Smooth muscle cell (in vitro differentiated cells): ENCODE measurements at regions not wholly inside any gene's neighbourhood (a gene's known extent, or its start where the extent isn't known, plus 50 kb on each side); places are given as distances from the start of the nearest gene placed in this dataset.

Source experiments
- DNase-seq: peaks from one replicate; lab custom pipeline; 2025; ENCODE audit not compliant: unreplicated experiment; lab: John Stamatoyannopoulos, UW
- H2AFZ ChIP-seq: fragments of 200-600 bp; sonication (generic); 2 replicates; pipeline ENCODE4 v1.6.0; 2016; ENCODE audit warnings: antibody characterized with exemption, low read depth, mild to moderate bottlenecking
- H3F3A ChIP-seq: fragments of 200-600 bp; sonication (generic); 2 replicates; pipeline ENCODE4 v1.6.0; 2017; ENCODE audit warnings: antibody characterized with exemption, low read depth
- H3K27ac ChIP-seq: fragments of 200-600 bp; sonication (generic); 2 replicates; pipeline ENCODE4 v1.5.1; 2016; ENCODE audit warnings: low read depth, mild to moderate bottlenecking
- H3K27me3 ChIP-seq: fragments of 200-600 bp; sonication (generic); 2 replicates; pipeline ENCODE4 v1.6.1; 2016; ENCODE audit warnings: low read depth, mild to moderate bottlenecking
- H3K36me3 ChIP-seq: fragments of 200-600 bp; sonication (generic); 2 replicates; pipeline ENCODE4 v1.5.1; 2016; ENCODE audit warnings: low read depth
- H3K4me1 ChIP-seq: fragments of 200-600 bp; sonication (generic); 2 replicates; pipeline ENCODE4 v1.5.1; 2016; ENCODE audit warnings: low read depth
- H3K4me2 ChIP-seq: fragments of 200-600 bp; sonication (generic); 2 replicates; pipeline ENCODE4 v1.6.0; 2016; ENCODE audit warnings: mild to moderate bottlenecking
- H3K4me3 ChIP-seq: fragments of 200-600 bp; sonication (generic); 2 replicates; pipeline ENCODE4 v1.5.1; 2016; ENCODE audit warnings: mild to moderate bottlenecking
- H3K79me2 ChIP-seq: fragments of 200-600 bp; sonication (generic); 2 replicates; pipeline ENCODE4 v1.6.0; 2016; ENCODE audit warnings: low read depth, mild to moderate bottlenecking
- H3K9ac ChIP-seq: fragments of 200-600 bp; sonication (generic); 2 replicates; pipeline ENCODE4 v1.6.0; 2016; ENCODE audit warnings: low read depth
- H3K9me3 ChIP-seq: fragments of 200-600 bp; sonication (generic); replicated peaks from 2 replicates; pipeline ENCODE4 v1.5.1; 2016; ENCODE audit warnings: low read depth
- H4K20me1 ChIP-seq: fragments of 200-600 bp; sonication (generic); 2 replicates; pipeline ENCODE4 v1.6.0; 2016; ENCODE audit warnings: low read depth
- WGBS: methylation state at CpG from one replicate; pipeline ENCODE4 v1.1.7; 2016; ENCODE audit warnings: low lambda C conversion rate; 5-methylcytosine and 5-hydroxymethylcytosine counted together
- TF ChIP-seq, protein P1 (sequence below): fragments of 200-600 bp; sonication (generic); IDR thresholded peaks from 2 replicates; pipeline ENCODE4 v1.5.1; 2017; ENCODE audit warnings: borderline replicate concordance, mild to moderate bottlenecking, antibody characterized with exemption; ENCODE audit not compliant: insufficient read depth, poor library complexity, severe bottlenecking

DNA sequence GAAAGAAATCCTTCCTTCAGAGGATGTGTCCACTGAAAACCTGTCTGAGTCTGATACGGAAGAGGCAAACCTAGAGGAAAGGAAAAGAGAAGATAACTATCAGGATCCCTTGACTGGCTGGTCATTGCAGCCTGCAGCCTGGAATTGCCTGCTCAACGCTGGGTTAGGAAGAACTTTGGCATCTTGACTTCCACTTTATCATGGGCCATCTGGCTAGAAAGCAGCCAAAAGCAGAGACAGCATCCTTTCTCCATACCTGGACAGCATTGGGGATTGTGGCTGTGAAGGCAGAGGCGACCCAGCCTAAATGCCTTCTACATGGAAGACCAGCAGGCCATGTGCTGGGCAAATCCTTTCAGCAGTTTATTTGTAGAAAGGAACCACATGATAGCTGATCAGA is 58.7 kb upstream of the PTPN3 start:
- Histone ChIP-seq H3K79me2 (no peaks in the 10 kb centered on the region), H3K9ac (no peak overlapping the region), H3K9me3 (no peaks in the 10 kb centered on the region), H3F3A (no peaks in the 10 kb centered on the region), H3K27ac (peak overlapping the region; percentile 1), H3K4me3 (no peak overlapping the region), H3K4me1 (no peaks in the 10 kb centered on the region), H3K27me3 (no peaks in the 10 kb centered on the region), H4K20me1 (no peaks in the 10 kb centered on the region), H3K4me2 (no peak overlapping the region), H2AFZ (no peak overlapping the region), H3K36me3 (no peaks in the 10 kb centered on the region)
- no peak for DNase-seq
- TF ChIP-seq, protein P1, sequence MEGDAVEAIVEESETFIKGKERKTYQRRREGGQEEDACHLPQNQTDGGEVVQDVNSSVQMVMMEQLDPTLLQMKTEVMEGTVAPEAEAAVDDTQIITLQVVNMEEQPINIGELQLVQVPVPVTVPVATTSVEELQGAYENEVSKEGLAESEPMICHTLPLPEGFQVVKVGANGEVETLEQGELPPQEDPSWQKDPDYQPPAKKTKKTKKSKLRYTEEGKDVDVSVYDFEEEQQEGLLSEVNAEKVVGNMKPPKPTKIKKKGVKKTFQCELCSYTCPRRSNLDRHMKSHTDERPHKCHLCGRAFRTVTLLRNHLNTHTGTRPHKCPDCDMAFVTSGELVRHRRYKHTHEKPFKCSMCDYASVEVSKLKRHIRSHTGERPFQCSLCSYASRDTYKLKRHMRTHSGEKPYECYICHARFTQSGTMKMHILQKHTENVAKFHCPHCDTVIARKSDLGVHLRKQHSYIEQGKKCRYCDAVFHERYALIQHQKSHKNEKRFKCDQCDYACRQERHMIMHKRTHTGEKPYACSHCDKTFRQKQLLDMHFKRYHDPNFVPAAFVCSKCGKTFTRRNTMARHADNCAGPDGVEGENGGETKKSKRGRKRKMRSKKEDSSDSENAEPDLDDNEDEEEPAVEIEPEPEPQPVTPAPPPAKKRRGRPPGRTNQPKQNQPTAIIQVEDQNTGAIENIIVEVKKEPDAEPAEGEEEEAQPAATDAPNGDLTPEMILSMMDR, result no peak
- WGBS, result 48% methylated on average over 3 of the region's 3 CpGs

DNA sequence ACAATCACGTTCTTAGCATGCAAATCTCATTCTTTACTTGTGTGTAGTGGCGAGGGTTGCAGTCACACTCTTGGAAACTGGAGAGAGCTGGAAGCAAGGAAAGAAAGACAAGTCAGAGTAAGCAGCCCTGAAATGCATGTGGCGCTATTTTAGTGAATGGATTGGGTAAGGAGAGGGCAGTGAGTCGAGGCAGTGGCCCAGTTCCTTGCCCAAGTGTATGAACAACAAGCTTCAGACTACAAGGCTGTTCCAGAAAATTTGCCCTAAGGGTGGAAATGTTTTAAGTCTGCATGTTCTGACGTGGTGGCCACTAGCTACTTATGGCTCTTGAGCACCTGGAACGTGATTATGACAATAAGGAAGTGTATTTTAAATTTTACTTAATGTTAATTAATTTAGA is 59.4 kb upstream of the PTPN3 start:
- Histone ChIP-seq H3F3A (no peaks in the 10 kb centered on the region), H2AFZ (no peak overlapping the region), H3K4me3 (no peak overlapping the region), H3K4me2 (peak overlapping the region; percentile 14), H4K20me1 (no peaks in the 10 kb centered on the region), H3K27ac (no peak overlapping the region), H3K79me2 (no peaks in the 10 kb centered on the region), H3K27me3 (no peaks in the 10 kb centered on the region), H3K36me3 (no peaks in the 10 kb centered on the region), H3K9ac (no peak overlapping the region), H3K4me1 (no peaks in the 10 kb centered on the region), H3K9me3 (no peaks in the 10 kb centered on the region)
- DNase-seq, result no peak
- TF ChIP-seq, protein P1, result no peak
- WGBS, result 67% methylated on average over 6 of the region's 6 CpGs

DNA sequence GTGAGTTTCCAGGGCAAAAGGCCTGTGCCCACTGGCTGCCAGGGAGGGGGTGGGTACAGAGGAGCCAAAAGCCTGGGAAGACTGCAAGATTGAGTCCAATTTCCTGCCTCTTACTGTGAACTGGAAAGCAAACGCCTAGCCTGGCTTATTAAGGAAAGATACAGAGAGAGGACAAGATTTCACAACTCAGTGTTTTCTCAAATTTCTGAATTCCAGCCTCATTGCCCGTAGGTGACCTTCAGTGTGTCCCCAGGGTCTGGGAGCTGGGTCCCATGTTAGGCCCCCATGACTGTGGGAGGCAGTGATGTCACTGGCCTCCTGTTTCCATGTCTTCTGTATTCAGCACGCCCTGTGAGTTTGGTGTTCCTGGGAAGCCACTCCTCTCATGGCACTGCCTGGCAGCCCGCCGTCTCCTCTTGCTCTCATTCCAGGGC is 60.6 kb upstream of the PTPN3 start:
- no peak overlapping the region for H3K9ac ChIP-seq
- H3K4me1 ChIP-seq, result no peaks in the 10 kb centered on the region
- no peaks in the 10 kb centered on the region for H3F3A ChIP-seq
- H3K27me3 ChIP-seq, result no peaks in the 10 kb centered on the region
- H3K79me2 ChIP-seq, result no peaks in the 10 kb centered on the region
- H3K9me3 ChIP-seq, result no peaks in the 10 kb centered on the region
- H2AFZ ChIP-seq, result no peak overlapping the region
- 86% methylated on average over 5 of the region's 5 CpGs for WGBS
- no peak for DNase-seq
- no peak overlapping the region for H3K27ac ChIP-seq
- no peaks in the 10 kb centered on the region for H3K36me3 ChIP-seq
- H4K20me1 ChIP-seq, result no peaks in the 10 kb centered on the region
- no peak overlapping the region for H3K4me3 ChIP-seq
- H3K4me2 ChIP-seq, result no peak overlapping the region
- TF ChIP-seq, protein P1, result no peak

DNA sequence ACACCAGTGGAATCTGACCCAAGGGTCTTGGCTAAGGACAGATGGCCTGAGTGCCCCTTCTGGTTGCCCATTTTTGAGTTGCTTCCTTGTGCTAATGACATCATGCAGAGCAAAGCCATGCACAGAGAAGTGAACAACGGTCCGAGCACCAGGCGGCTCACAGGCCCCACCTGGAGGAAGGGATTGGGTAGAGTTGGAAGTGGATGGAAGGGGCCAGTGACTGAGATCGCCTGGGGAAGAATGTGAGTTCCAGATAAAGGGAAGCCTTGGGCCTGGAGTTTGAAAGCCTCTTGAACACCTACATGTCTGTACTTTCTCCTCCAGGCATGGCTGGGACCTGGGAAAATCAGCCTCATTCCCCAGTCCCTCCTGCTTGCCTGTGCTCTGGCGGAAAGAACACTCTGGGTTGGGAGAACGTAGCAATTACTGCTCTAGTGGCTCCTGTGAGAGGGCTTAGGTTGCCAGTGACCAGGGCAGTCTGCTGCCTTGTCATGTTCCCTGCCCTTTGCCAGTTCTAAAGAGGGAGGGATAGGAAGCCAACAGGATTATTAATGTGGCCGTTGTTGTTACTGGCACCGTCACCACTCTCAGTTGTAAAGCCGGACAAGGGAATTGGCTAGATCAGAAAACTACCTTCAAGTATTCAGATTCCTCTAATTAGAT is 62.5 kb upstream of the PTPN3 start:
- H3K4me3 ChIP-seq, result no peak overlapping the region
- no peaks in the 10 kb centered on the region for H3F3A ChIP-seq
- no peaks in the 10 kb centered on the region for H4K20me1 ChIP-seq
- no peak for DNase-seq
- H3K79me2 ChIP-seq, result no peaks in the 10 kb centered on the region
- no peak overlapping the region for H3K4me2 ChIP-seq
- TF ChIP-seq, protein P1, result peak; percentile 19
- no peaks in the 10 kb centered on the region for H3K27me3 ChIP-seq
- H3K27ac ChIP-seq, result no peak overlapping the region
- 64% methylated on average over 9 of the region's 9 CpGs for WGBS
- no peak overlapping the region for H2AFZ ChIP-seq
- H3K9me3 ChIP-seq, result no peaks in the 10 kb centered on the region
- H3K9ac ChIP-seq, result no peak overlapping the region
- H3K36me3 ChIP-seq, result no peaks in the 10 kb centered on the region
- H3K4me1 ChIP-seq, result no peaks in the 10 kb centered on the region
